Fibroblast of skin of back (primary cell): ENCODE measurements at regions not wholly inside any gene's neighbourhood (a gene's known extent, or its start where the extent isn't known, plus 50 kb on each side); places are given as distances from the start of the nearest gene placed in this dataset.
"Not testable (repeated sequence)": the region's sequence is repeated elsewhere in the genome, so short reads cannot be mapped to it uniquely, and the experiment has no call there.

Experiments used
- DNase-seq: peaks from one replicate; pipeline ENCODE4 v3.0.0-alpha.2; 2013

DNA sequence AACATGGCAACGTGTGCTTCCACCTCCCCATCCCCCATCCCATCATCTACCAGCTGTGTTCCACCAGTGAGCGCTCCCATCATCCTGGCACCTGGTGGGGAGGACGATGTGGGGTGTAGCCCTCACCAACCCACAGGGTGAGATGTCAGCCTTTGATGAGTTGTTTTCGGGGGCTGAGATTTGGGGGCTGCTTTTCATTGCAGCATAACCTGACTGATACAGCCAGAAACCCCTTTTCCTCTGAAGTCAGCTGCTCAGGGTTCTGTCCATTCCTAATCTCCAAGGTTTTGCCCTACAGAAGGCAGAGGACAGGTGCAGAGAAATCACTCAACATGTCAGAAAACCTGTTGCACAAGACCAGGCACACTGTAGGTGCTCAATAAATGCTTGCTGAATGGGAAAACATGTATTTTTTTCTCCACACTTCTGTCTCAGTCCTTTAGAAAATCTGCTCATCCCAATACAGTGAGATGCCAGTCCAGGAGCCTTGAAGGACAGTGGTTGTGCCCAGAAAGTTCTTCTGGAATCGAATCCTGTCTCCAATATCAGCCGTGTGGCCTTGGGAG, 239.8 kb downstream of the RBM19 start:
- DNase-seq, result no peak

DNA sequence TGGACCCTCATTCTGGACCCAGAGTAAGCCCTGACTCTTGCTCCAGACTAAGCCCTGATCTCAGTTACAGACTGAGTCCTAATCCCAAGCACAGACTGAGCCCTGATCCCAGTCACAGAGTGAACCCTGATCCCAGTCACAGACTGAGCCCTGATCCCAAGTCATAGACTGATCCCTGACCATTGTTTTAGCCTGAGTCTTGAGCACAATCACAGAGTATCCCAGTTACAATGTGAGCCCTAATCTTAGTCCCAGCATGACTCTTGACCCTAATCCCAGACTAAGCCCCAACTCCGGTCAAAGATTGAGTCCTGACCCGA, 240.6 kb downstream of the RBM19 start:
- DNase-seq, result no peak

DNA sequence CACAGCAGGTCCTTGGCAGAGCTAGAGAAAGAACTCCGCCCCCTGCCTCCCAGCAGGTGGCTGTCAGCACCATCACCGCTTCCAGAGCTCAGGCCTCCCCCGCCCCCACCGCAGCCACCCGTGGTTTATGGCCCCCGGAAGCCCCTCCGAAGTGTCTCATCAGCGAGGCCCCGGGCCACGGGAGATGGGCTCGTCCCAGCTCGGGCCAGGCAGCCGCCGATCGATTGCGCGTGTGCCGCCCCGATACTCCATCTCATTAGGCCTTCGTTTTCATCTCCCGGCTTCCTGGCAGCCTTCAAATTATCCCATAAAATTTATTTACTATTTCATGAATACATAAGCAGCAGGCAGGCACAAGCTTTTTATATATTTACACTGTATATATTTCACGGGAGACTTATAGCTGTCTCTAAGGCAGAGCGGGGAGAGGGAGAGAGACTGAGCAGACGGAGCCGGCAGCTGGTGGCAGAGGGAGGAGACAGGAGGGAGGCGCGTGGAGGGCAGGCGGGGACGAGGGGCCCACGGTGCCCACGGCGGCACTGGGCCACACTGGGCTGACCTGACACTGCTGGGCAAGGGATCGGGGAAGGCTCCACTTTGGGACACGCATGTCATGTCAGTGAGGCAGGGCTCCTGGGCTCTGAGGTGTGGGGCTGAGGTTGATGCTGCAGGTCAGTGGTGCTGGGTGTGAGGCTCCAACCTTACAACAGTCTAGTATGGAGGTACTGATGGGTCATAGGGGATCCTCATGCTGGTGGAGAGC, 241.2 kb downstream of the RBM19 start:
- no peak for DNase-seq

DNA sequence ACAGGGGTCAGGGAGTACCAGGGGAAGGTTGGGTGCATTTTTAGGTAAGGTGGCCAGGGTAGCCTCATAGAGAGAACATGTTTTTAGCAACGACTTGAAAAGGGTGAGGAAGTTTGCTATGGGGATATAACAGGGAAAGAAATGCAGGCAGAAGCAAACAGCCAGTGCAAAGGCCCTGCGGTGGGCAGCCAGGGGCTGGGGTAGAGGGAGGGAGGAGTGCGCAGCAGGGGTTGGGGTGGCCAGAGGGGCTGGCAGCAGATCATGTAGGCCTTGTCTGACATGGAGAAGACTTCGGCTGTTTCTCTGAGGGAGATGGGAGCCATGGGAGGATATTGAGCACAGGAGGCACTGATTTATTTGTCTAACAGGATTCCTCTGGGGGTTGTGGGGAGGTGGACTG, 242.5 kb downstream of the RBM19 start:
- no peak for DNase-seq

DNA sequence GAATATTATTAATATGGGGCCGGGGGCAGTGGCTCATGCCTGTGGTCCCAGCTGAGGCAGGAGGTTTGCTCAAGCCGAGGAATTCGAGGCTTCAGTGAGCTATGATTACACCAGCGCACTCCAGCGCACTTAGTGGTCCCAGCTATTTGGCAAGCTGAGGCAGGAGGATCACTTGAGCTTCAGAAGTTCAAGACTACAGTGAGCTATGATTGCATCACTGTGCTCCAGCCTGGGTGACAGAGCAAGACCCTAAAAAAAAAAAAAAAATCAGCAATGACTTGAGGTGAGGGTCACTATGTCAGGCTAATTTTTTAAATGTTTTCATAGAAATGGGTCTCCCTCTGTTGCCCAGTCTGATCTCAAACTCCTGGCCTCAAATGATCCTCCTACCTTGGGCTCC, 243.4 kb downstream of the RBM19 start:
- DNase-seq, result no peak

DNA sequence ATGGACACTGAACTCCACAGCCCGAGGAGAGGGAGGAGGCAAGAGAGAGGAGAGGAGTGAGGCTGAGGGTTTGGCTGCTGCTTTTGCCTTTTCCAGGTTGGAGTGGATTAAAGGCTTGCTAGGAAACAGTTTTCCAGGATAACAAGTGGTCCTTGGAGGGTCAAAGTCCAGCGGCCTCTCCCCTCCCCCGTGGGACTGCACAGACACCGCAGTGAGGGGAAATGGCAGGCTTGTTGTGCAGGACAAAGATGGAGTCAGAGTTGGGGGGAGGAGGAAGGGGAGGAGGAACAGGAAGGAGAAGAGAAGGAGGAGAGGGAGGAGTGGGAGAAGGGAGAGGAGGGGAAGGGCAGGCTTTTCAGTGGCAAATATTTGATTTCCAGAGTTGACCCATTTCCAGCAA, 245.5 kb downstream of the RBM19 start:
- no peak for DNase-seq

DNA sequence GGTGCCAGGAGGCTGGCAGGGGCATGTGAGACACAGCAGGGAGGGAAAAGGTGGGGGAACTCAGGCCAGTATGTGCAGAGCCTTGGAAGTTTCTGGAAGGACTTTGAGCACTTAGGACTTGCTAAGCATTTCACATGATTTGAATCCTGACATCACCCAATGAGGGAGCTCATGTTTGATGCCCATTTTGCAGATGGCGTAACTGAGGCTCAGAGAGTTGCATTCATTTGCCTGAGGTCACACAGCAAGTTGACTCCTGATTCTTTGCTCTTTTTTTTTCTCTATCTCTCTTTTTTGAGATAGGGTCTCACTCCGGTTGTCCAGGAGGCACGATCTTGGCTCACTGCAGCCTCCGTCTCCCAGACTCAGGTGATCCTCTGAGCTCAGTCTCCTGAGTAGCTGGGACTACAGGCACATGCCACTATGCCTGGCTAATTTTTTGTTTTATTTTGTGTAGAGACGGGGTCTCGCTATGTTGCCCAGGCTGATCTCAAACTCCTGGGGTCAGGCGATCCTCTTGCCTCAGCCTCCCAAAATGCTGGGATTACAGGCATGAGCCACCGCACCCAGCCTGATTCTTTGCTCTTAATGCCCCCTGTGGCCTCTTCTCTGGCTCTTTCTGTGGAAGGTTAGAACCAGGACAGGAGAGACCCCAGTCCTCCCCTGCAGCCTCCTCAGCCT, 246.1 kb downstream of the RBM19 start:
- no peak for DNase-seq

DNA sequence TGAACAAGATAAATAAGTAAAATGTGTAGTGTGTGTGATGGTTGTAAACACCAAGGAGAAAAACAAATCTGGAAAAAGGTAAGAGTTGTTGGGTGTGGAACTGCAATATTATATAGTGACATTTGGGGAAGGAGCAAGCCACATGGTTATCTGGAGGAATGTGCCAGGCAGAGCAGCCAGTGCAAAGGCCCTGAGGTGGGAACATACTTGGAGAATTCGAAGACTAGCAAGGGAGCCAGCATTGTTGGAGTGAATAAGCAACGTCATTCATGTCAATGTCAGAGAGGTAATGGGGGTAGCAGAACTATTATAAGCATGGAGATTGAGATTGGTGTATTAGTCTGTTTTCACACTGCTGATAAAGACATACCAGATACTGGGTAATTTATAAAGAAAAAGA, 241.5 kb upstream of the LHX5 start:
- DNase-seq, result no peak

DNA sequence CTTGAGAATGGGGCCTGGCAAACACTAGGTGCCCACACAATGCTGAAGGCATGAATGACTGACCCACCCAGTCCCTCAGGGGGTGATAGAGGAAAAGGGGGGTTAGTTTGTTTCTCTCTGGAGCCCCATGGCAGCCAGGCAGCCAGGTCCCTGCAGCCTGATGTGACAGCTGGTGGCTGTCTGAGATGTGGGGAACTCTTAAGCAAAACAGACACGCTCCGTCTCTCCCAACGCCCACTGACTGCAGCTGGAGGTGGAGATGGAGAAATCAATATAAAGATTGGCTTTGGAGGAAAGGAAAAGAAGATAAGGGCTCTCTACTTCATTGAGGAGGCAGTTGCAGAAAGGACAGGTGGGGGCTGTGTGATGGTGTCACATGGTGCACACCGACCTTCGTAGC, 240.8 kb upstream of the LHX5 start:
- no peak for DNase-seq

DNA sequence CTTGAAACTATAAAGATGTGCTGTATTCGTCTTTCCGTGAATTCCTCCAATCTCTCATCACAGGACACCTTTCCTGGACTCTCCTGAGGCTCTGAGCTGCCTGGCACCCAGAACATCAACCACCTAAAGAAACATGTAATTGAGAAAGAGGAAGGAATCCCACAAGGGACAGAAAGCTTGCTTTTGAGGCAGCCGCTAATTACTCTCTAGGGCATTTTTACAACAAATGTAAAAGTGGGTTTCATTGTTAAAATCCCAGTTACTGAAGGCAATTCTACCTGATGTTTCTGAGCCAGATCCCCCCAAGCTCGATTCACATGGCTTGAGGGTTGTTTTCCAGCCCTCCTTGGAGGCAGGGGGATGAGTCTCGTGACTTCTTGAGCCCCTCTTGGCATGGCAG, 238.5 kb upstream of the LHX5 start:
- DNase-seq, result no peak

DNA sequence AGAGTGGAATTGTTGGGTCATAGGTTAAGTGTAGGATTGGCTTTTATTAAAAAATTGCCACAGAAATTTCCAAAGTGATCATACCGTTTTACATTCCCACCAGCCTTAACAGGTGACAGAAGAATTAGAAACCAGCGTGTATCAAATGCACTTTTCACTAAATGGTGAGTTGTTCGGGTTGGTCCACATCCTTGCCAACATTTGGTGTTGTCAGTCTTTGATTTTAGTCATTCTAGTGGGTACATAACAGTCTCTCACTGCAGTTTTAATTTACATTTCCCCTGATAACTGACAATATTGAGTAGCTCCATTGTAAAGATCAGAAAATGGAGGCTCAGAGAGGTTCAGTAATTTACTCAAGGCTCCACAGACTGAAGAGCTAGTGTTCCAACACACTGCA, 237.8 kb upstream of the LHX5 start:
- DNase-seq, result no peak

DNA sequence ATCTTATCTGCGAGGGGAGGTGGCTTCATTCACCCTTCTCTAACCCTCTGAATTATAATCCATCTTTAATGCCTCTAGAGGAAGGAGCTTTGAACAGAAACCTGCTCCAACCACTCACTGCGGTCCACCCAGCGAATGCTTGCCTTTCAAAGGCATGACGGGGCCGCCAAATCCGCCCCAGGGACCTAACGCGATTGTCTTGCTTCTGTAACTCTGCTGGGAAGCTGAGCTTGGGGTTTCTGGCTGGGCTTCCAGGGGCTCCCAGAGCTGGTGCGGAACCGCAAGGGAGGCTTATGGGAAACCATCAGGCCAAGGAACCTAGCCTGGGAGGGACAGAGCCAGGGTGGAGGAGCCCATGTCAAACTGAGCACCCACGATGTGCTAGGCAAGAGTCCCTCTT, 231.2 kb upstream of the LHX5 start:
- no peak for DNase-seq

DNA sequence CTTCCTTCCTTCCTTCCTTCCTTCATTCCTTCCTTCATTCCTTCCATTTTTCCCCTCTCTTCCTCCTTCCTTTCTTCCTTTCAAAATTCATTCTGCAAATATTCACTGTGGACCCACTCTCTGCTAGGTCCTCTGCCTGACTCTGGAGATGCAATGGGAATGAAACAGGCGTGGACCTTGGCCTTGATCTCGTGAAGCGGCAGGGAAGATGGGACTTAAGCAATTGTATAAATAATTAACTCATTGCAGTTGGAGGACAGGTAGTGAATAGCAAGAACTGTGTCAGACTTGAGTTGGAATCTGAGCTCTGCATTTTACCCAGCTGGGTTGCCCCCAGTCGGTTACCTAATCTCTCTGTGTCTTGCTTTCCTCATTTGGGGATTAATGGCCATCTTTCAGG, 230.6 kb upstream of the LHX5 start:
- DNase-seq, result no peak

DNA sequence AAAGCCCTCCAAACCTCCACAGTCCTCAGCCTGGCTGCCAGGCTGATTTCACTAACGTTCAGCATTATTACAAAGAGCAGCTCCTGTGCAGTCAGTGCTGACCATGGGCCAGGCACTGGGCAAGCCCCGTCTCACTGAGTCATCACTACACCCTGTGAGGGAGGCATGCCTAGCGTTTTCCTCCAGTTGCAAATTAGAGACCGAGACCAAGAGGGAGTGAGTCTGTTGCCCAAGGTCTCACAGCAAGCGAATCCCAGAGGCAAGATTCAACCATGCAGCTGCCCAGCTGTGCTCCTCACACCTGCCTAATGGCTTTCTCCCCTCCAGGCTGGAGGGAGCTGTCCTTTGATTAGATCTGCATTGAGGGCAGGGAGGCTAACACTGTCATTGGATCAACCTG, 229.3 kb upstream of the LHX5 start:
- DNase-seq, result peak; percentile 45

DNA sequence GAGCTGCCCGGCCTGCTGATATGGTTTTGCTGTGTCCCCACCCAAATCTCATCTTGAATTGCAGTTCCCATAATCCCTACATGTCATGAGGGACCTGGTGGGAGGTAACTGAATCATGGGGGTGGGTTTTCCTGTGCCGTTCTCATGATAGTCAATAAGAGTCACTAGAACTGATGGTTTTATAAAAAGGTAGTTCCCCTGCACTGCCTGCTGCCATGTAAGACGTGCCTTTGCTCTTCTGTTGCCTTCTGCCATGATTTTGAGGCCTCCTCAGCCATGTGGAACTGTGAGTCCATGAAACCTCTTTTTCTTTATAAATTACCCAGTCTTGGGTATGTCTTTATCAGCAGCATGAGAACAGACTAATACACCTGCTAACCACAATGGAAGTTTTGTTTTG, 228.3 kb upstream of the LHX5 start:
- DNase-seq, result not testable (repeated sequence)

DNA sequence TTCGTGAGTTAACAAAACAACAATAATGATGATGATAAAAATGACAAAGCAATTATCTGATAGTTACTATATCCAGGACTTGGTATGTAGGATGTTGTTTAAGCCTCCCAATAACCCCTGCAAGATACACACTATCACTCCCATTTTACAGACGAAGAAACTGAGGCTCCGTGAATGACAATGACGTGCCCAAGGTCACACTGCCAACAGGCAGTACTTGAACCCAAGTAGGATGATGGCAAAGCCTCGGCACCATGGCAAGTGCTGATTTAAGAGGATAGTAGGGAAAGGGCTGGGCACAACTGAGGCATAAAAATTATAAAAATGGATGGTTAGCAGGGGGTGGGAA, 226.8 kb upstream of the LHX5 start:
- no peak for DNase-seq

DNA sequence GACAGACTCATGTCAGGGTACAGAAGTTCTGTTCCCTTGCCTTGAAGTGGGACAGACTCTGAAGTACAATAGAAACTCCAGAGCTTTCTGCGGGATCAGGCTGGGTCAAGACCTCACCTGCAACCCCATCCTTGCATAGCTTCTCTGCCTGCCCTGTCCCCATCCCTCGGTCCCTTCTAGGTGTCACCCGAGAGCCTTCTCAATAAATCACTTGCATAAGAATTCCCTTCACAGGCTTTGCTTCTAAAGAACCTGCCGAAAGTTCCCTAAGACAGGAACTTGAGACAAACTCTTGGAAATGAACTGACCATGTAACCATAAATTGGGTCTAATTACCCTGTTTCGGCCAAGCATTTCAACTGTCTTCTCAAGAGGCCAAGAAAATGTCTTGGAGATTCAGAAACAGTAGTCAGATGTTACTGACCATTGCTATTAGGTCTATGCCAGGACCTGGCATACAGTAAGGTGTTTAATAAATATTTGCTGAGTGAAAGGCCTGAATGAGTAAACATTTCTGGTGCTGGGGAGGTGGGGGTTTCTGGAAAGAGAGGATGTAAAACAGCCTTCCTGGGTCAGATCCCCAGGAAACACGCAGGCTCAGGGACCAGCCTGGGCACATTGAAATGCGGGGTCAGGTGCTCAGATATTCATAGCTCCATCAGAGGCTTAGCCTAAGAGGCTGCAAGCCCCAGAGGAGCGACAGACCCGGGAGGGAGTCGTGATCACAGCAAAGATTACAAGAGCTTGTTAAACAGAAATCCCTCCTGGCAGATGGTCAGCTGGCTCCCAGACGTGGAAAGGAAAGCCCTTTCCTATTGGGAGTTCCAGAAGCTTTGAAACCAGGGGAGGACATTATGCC, 226.2 kb upstream of the LHX5 start:
- no peak for DNase-seq

DNA sequence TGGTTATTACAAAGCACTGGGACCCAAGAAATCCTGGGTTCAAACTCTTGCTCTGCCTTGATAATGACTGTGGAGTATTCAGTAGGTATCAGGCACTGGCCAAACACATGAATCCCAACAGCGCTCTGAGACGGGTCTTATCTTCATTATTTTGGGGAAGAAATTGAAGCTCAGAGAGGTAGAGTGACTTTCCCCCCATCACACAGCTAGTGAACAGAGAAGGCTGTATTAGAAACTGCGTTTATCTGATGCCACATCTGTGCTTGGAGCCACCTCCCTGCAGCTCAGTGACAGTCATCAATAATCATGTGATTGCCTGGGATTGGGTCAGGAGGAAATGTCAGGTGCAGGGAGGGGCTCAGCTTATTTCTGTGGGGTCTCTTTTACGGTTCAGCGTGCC, 225.4 kb upstream of the LHX5 start:
- no peak for DNase-seq

DNA sequence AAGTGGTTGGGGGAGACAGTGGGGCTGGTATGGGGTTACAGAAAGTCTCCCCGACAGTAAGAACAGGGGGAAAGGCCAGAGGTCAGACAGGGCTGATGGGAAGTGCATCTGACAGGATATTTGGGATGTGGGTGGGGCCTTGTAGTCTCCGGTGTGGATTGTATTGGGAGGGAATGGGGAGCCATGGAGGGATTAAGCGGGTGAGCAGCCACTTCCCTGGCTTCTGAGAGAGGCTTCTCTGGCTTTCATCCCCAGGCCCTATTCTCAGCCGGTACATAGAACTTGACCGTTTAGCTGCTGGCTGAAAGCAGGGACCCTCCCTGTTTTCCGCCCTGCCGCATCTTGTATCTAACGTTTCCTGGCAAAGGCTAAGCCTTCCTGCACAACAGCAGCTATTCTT, 222.0 kb upstream of the LHX5 start:
- no peak for DNase-seq

DNA sequence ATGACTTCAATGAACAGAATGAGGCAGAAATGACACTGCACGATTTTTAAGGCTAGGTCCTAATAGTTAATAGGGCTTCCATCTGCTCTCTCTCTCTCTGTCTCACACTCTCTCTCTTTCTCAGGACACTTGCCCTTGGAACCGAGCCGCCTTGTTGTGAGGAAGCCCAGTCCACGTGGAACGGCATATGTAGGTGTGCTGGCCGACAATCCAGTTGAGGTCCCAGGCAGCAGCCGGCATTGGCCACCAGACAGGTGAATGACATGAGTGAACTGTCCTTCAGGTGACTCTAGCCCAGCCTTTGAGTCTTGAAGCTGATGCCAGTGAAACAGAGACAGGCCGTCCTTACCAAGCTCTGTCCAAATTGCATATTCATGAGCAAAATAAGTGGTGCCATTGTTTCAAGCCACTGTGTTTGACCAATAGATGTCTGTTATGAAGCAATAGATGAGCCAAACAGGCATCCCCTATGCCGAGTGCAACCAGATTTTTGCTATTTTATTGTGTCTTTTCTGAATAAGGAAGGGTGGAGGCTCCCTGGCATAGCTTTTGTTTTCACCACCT, 217.5 kb upstream of the LHX5 start:
- DNase-seq, result no peak

DNA sequence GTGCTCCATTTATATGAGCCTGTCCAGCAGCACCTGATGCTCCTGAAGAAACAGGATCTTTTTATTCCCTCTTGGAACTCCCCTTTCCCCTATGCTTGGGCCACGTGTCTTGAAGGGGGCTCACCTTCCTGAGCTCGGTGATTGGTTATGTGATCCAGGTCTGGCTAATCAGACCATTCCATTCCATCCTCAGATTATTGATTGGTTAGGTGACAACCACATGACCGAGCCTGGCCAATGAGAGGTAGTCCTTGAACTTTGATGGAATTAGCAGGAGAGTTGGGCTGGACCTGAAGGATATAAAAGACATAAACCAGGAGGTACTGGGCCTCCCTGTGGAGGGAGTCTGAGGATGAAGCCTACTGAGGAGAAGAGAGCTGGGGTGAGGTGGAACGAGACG, 216.6 kb upstream of the LHX5 start:
- DNase-seq, result no peak

DNA sequence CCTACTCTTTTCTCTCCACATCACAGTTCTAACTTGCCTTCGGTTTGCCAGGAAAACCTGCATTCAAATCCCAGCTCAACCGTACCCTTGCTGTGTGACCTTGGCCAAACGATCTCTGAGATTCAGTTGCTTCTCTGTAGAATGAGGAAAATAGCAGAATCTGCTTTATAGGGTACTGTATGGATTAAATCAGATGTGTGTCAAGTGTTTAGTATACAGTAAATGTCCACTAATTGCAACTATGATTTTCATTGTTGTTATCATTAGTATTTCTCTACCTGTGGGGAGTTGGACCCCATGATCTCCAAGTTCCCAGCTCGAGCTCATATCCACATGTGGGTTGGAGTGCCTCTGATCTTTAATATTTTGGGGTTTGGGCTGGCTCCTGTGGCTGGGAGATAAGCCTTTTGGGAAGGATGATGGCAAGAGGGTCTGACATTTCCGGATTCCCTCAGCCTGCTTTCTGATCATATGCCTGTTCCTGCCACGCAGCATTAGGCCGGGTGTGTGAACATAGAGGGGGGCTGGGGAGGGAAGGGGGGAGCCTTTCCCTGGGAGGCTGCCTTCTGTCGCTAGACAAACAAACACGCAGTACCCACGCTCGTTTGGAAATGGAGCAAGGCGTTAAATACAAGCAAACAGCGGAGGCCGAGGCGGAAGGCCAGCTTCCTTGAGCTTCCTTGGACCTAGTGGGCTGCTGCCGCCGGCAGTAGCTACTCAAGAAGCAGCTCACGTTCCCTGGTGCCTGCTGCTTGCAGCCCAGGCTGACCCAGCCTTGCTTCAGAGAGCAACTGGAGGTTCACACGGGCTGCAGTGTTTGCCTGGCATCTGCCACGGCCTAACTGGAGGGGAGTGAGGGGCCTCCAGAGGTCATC, 213.5 kb upstream of the LHX5 start:
- no peak for DNase-seq
